ENCODE measurements at regions not wholly inside any gene's neighbourhood (a gene's known extent, or its start where the extent isn't known, plus 50 kb on each side); places are given as distances from the start of the nearest gene placed in this dataset.

- DNase-seq (ENCODE audit: low read depth), result no peak
Observed at GRCh38 chrX:114332766-114333165, 251.1 kb upstream of the HTR2C start.

GRCh38 chrX:114334473-114334982, 249.4 kb upstream of the HTR2C start:
- peak; percentile 0 for DNase-seq (ENCODE audit: low read depth)

GRCh38 chrX:114338870-114339269, 245.0 kb upstream of the HTR2C start:
- no peak for DNase-seq (ENCODE audit: low read depth)

- no peak for DNase-seq (ENCODE audit: low read depth)
Observed at GRCh38 chrX:114344756-114345349, 239.0 kb upstream of the HTR2C start.

GRCh38 chrX:114361076-114361725, 222.7 kb upstream of the HTR2C start:
- DNase-seq (ENCODE audit: low read depth), result no peak

GRCh38 chrX:114363346-114363745, 220.5 kb upstream of the HTR2C start:
- DNase-seq (ENCODE audit: low read depth), result no peak

- DNase-seq (ENCODE audit: low read depth), result no peak
Observed at GRCh38 chrX:114365065-114365834, 218.6 kb upstream of the HTR2C start.

- no peak for DNase-seq (ENCODE audit: low read depth)
Observed at GRCh38 chrX:114372937-114373336, 210.9 kb upstream of the HTR2C start.

- no peak for DNase-seq (ENCODE audit: low read depth)
Observed at GRCh38 chrX:114390251-114390796, 193.6 kb upstream of the HTR2C start.

Measured in stimulated activated CD8-positive, alpha-beta memory T cell treated with anti-CD3 and anti-CD28 coated beads, Interleukin-4, amount 100 ng/mL, for 24 hours (primary cell).